ENCODE measurements at regions not wholly inside any gene's neighbourhood (a gene's known extent, or its start where the extent isn't known, plus 50 kb on each side); places are given as distances from the start of the nearest gene placed in this dataset.
"Not testable (repeated sequence)": the region's sequence is repeated elsewhere in the genome, so short reads cannot be mapped to it uniquely, and the experiment has no call there.

GRCh38 chr7:86981937-86982336 lies 77.5 kb downstream of the ELAPOR2 start:
- H3K27ac ChIP-seq (ENCODE audit: low read depth in 1 of 2, low read length in 2 of 2); DNase-seq; H3K27me3 ChIP-seq (ENCODE audit: control insufficient read depth in 1 of 2, insufficient read depth in 2 of 2, low read length in 2 of 2); H3K27ac Mint-ChIP-seq; intact Hi-C loops (cut with DNase I, micrococcal nuclease); H3K9me3 ChIP-seq (ENCODE audit: control insufficient read depth in 1 of 2, insufficient read depth in 1 of 2, low read length in 2 of 2); H3K27me3 Mint-ChIP-seq; H3K9me3 Mint-ChIP-seq; H3K4me3 Mint-ChIP-seq; H3K4me3 ChIP-seq (ENCODE audit: low read length); POLR2A ChIA-PET; H3K36me3 ChIP-seq (ENCODE audit: insufficient read depth, low read length); ATAC-seq (ENCODE audit: poor library complexity); CTCF ChIA-PET: not testable (repeated sequence)
- H3K4me1 Mint-ChIP-seq (ENCODE audit: low read depth) = peaks cover 43% of the 10 kb centered on the region
- H3K36me3 Mint-ChIP-seq (ENCODE audit: low read depth) = peaks cover 12% of the 10 kb centered on the region
- peaks cover 21% of the 10 kb centered on the region for H3K4me1 ChIP-seq (ENCODE audit: insufficient read depth, low read length)

GRCh38 chr7:86981127-86981526 lies 78.3 kb downstream of the ELAPOR2 start:
- intact Hi-C loops (cut with DNase I, micrococcal nuclease) = no loop called here
- Histone ChIP-seq H3K9me3 (ENCODE audit: control insufficient read depth in 1 of 2, insufficient read depth in 1 of 2, low read length in 2 of 2) (no peaks in the 10 kb centered on the region), H3K4me1 (ENCODE audit: insufficient read depth, low read length) (peaks cover 21% of the 10 kb centered on the region), H3K27me3 (ENCODE audit: control insufficient read depth in 1 of 2, insufficient read depth in 2 of 2, low read length in 2 of 2) (no peaks in the 10 kb centered on the region), H3K36me3 (ENCODE audit: insufficient read depth, low read length) (no peaks in the 10 kb centered on the region), H3K4me3 (ENCODE audit: low read length) (no peak overlapping the region), H3K27ac (ENCODE audit: low read depth in 1 of 2, low read length in 2 of 2) (no peak overlapping the region)
- Mint-ChIP-seq H3K9me3 (peaks cover 2% of the 10 kb centered on the region), H3K27me3 (no peaks in the 10 kb centered on the region), H3K4me1 (ENCODE audit: low read depth) (peaks cover 51% of the 10 kb centered on the region), H3K36me3 (ENCODE audit: low read depth) (peaks cover 12% of the 10 kb centered on the region), H3K4me3 (peak overlapping the region; percentile 2), H3K27ac (peak overlapping the region; percentile 86)
- no peak for ATAC-seq (ENCODE audit: poor library complexity)
- CTCF ChIA-PET = no interaction called here
- no peak for TF ChIP-seq CTCF (IDR thresholded peaks at IDR 0.05)
- no peak for DNase-seq
- POLR2A ChIA-PET = no interaction called here

- peaks cover 21% of the 10 kb centered on the region for H3K4me1 ChIP-seq (ENCODE audit: insufficient read depth, low read length)
- Mint-ChIP-seq H3K27me3 (no peaks in the 10 kb centered on the region), H3K9me3 (peaks cover 2% of the 10 kb centered on the region), H3K27ac (peak overlapping the region; percentile 86), H3K4me3 (no peak overlapping the region), H3K36me3 (ENCODE audit: low read depth) (peaks cover 12% of the 10 kb centered on the region), H3K4me1 (ENCODE audit: low read depth) (peaks cover 54% of the 10 kb centered on the region)
- no peaks in the 10 kb centered on the region for H3K9me3 ChIP-seq (ENCODE audit: control insufficient read depth in 1 of 2, insufficient read depth in 1 of 2, low read length in 2 of 2)
- ChIA-PET CTCF (interaction anchor here (1.2 kb wide), 1 partner anchor 13 kb away, joined by 3 read pairs; no protein-coding TSS in a partner anchor), POLR2A (interaction anchor here (2.0 kb wide), 1 partner anchor 172 kb away, joined by 14 read pairs; the partner anchor contains the start of gene DMTF1)
- H3K36me3 ChIP-seq (ENCODE audit: insufficient read depth, low read length) = no peaks in the 10 kb centered on the region
- H3K27me3 ChIP-seq (ENCODE audit: control insufficient read depth in 1 of 2, insufficient read depth in 2 of 2, low read length in 2 of 2) = no peaks in the 10 kb centered on the region
- intact Hi-C loops (cut with DNase I, micrococcal nuclease) = no loop called here
- no peak for DNase-seq
- no peak overlapping the region for H3K4me3 ChIP-seq (ENCODE audit: low read length)
- no peak for ATAC-seq (ENCODE audit: poor library complexity)
- H3K27ac ChIP-seq (ENCODE audit: low read depth in 1 of 2, low read length in 2 of 2) = no peak overlapping the region
- TF ChIP-seq CTCF (IDR thresholded peaks at IDR 0.05) = no peak
Observed at GRCh38 chr7:86980223-86980622, 79.2 kb downstream of the ELAPOR2 start.
